IMR-90 (cell line): ENCODE measurements at regions not wholly inside any gene's neighbourhood (a gene's known extent, or its start where the extent isn't known, plus 50 kb on each side); places are given as distances from the start of the nearest gene placed in this dataset.

Experiments
- ATAC-seq: fragments of 200-7000 bp; cut with Tn5 transposase; 2 replicates; pipeline ENCODE4 v1.9.1; 2020; ENCODE audit warnings: low read depth, mild to moderate bottlenecking, moderate library complexity
- BruUV-seq: library from RNA; stranded (reverse); fragments of 400-500 nt; replicated peaks from 2 replicates; lab custom pipeline; 2021; lab: Mats Ljungman, UMichigan
- CTCF ChIA-PET: fragments of 300-600 bp; formaldehyde crosslinking; extraction: SDS; loops from one replicate; lab custom pipeline; 2021; ENCODE audit warnings: antibody characterized with exemption; lab: Yijun Ruan, JAX
- POLR2A ChIA-PET: fragments of 300-600 bp; sonication (Branson Sonifier 250); formaldehyde crosslinking; loops from one replicate; lab custom pipeline; 2022; ENCODE audit warnings: antibody characterized with exemption; ENCODE audit not compliant: unreplicated experiment; lab: Charles Lee
- DNase-seq: peaks from one replicate; pipeline ENCODE4 v3.0.0; 2013
- H2AFZ ChIP-seq: replicated peaks from 2 replicates; pipeline ENCODE3; 2013; ENCODE audit warnings: low read length, mild to moderate bottlenecking; ENCODE audit not compliant: poor library complexity
- H2AK5ac ChIP-seq: 2 replicates; pipeline ENCODE4 v1.6.1; 2013; ENCODE audit warnings: low read depth, low read length, inconsistent platforms
- H2AK9ac ChIP-seq: replicated peaks from 2 replicates; pipeline ENCODE3; 2013; ENCODE audit warnings: mild to moderate bottlenecking, low read depth, low read length, moderate library complexity; ENCODE audit not compliant: poor library complexity
- H2BK120ac ChIP-seq: 2 replicates; pipeline ENCODE4 v1.6.1; 2013; ENCODE audit warnings: low read depth, low read length, inconsistent platforms
- H2BK15ac ChIP-seq: 3 replicates; pipeline ENCODE4 v1.6.1; 2013; ENCODE audit warnings: low read depth, low read length, inconsistent platforms
- H2BK20ac ChIP-seq: 2 replicates; pipeline ENCODE4 v1.6.1; 2013; ENCODE audit warnings: low read depth, mild to moderate bottlenecking, inconsistent platforms, low read length, moderate library complexity
- H2BK5ac ChIP-seq: 2 replicates; pipeline ENCODE4 v1.6.1; 2013; ENCODE audit warnings: mild to moderate bottlenecking, low read depth, low read length, inconsistent platforms; ENCODE audit not compliant: poor library complexity, severe bottlenecking
- H3K14ac ChIP-seq: replicated peaks from 2 replicates; pipeline ENCODE4 v1.6.1; 2013; ENCODE audit warnings: low read depth, low read length, inconsistent platforms
- H3K18ac ChIP-seq: 2 replicates; pipeline ENCODE4 v1.6.1; 2013; ENCODE audit warnings: low read depth, low read length, control low read depth
- H3K23ac ChIP-seq: 2 replicates; pipeline ENCODE4 v1.6.1; 2013; ENCODE audit warnings: low read depth, low read length, inconsistent platforms
- H3K27ac ChIP-seq: 2 replicates; pipeline ENCODE4 v1.5.1; 2013; ENCODE audit warnings: mild to moderate bottlenecking, control low read depth, low read length; ENCODE audit not compliant: insufficient read depth
- H3K27me3 ChIP-seq: 2 replicates; pipeline ENCODE4 v1.6.1; 2013; ENCODE audit warnings: low read length; ENCODE audit not compliant: control insufficient read depth, insufficient read depth
- H3K36me3 ChIP-seq: 2 replicates; pipeline ENCODE4 v1.6.1; 2013; ENCODE audit warnings: low read length, mixed read lengths; ENCODE audit not compliant: control insufficient read depth, insufficient read depth
- H3K4ac ChIP-seq: 2 replicates; pipeline ENCODE4 v1.6.1; 2013; ENCODE audit warnings: low read depth, low read length, inconsistent platforms
- H3K4me1 ChIP-seq: 2 replicates; pipeline ENCODE4 v1.6.1; 2013; ENCODE audit warnings: low read length, mixed read lengths; ENCODE audit not compliant: control insufficient read depth, insufficient read depth
- H3K4me2 ChIP-seq: 2 replicates; pipeline ENCODE4 v1.6.1; 2013; ENCODE audit warnings: low read depth, mild to moderate bottlenecking, control low read depth, low read length, moderate library complexity
- H3K4me3 ChIP-seq: 2 replicates; pipeline ENCODE4 v1.5.1; 2013; ENCODE audit warnings: low read depth, mild to moderate bottlenecking, control low read depth, low read length, moderate library complexity; ENCODE audit not compliant: insufficient read depth
- H3K56ac ChIP-seq: 2 replicates; pipeline ENCODE4 v1.6.1; 2013; ENCODE audit warnings: low read length, inconsistent platforms; ENCODE audit not compliant: insufficient read depth; ENCODE audit errors: extremely low read depth
- H3K79me1 ChIP-seq, 2 experiments: 2 replicates each; pipeline ENCODE4 v1.6.1; 2013; ENCODE audit warnings: low read length in 2 of 2, inconsistent platforms in 1 of 2, low read depth in 1 of 2
- H3K9ac ChIP-seq: 2 replicates; pipeline ENCODE4 v1.6.1; 2013; ENCODE audit warnings: low read depth, low read length, control low read depth
- H3K9me1 ChIP-seq: 2 replicates; pipeline ENCODE4 v1.6.1; 2013; ENCODE audit warnings: low read length, inconsistent platforms; ENCODE audit not compliant: insufficient read depth
- H3K9me3 ChIP-seq: 2 replicates; pipeline ENCODE4 v1.6.1; 2013; ENCODE audit warnings: low read length; ENCODE audit not compliant: control insufficient read depth, insufficient read depth
- H4K20me1 ChIP-seq: 2 replicates; pipeline ENCODE4 v1.6.1; 2013; ENCODE audit warnings: low read length, inconsistent platforms; ENCODE audit not compliant: insufficient read depth
- H4K5ac ChIP-seq: 2 replicates; pipeline ENCODE4 v1.6.1; 2013; ENCODE audit warnings: mild to moderate bottlenecking, low read depth, low read length, control low read depth
- H4K8ac ChIP-seq, 2 experiments: 2 replicates each; pipeline ENCODE4 v1.6.1; 2013; ENCODE audit warnings: low read depth in 2 of 2, low read length in 2 of 2, control low read depth in 1 of 2, inconsistent platforms in 1 of 2
- H4K91ac ChIP-seq: 2 replicates; pipeline ENCODE4 v1.6.1; 2013; ENCODE audit warnings: low read depth, low read length, inconsistent platforms; ENCODE audit not compliant: insufficient read depth
- BHLHE40 ChIP-seq: fragments of 150-350 bp; IDR thresholded peaks from 2 replicates; pipeline ENCODE4 v1.6.1; 2016; ENCODE audit warnings: mild to moderate bottlenecking, low read depth, low read length
- CHD1 ChIP-seq: IDR thresholded peaks from 2 replicates; pipeline ENCODE4 v1.6.1; 2012; ENCODE audit warnings: low read depth, low read length, improper control_type of control experiment
- CTCF ChIP-seq: conservative IDR thresholded peaks from 2 replicates; pipeline ENCODE4 v1.5.1; 2012; ENCODE audit warnings: mild to moderate bottlenecking, low read depth, low read length, improper control_type of control experiment
- FOS ChIP-seq: fragments of 150-350 bp; IDR thresholded peaks from 2 replicates; pipeline ENCODE4 v1.6.1; 2016; ENCODE audit warnings: low read depth, low read length
- MAFK ChIP-seq: IDR thresholded peaks from 2 replicates; pipeline ENCODE4 v1.6.1; 2012; ENCODE audit warnings: low read depth, low read length, improper control_type of control experiment
- MAZ ChIP-seq: IDR thresholded peaks from 2 replicates; pipeline ENCODE4 v1.6.1; 2012; ENCODE audit warnings: low read depth, mild to moderate bottlenecking, low read length, improper control_type of control experiment, moderate library complexity, borderline replicate concordance
- MXI1 ChIP-seq: IDR thresholded peaks from 2 replicates; pipeline ENCODE4 v1.6.1; 2012; ENCODE audit warnings: low read depth, mild to moderate bottlenecking, low read length, moderate library complexity, borderline replicate concordance
- NFE2L2 ChIP-seq: fragments of 150-350 bp; IDR thresholded peaks from 2 replicates; pipeline ENCODE4 v1.6.1; 2016; ENCODE audit warnings: low read depth, mild to moderate bottlenecking, low read length
- POLR2A ChIP-seq: IDR thresholded peaks from 2 replicates; pipeline ENCODE4 v1.6.1; 2012; ENCODE audit warnings: mild to moderate bottlenecking, low read depth, low read length
- RAD21 ChIP-seq: IDR thresholded peaks from 2 replicates; pipeline ENCODE4 v1.6.1; 2012; ENCODE audit warnings: low read length, improper control_type of control experiment
- RCOR1 ChIP-seq: IDR thresholded peaks from 2 replicates; pipeline ENCODE4 v1.6.1; 2012; ENCODE audit warnings: mild to moderate bottlenecking, low read length, improper control_type of control experiment; ENCODE audit not compliant: insufficient replicate concordance
- RFX5 ChIP-seq: IDR thresholded peaks from 2 replicates; pipeline ENCODE4 v1.8.0; 2012; ENCODE audit warnings: low read depth, mild to moderate bottlenecking, low read length, moderate library complexity
- SMC3 ChIP-seq: fragments of 150-350 bp; IDR thresholded peaks from 2 replicates; pipeline ENCODE4 v1.6.1; 2016; ENCODE audit warnings: low read depth, mild to moderate bottlenecking, antibody characterized with exemption, low read length, moderate library complexity
- WGBS, 2 experiments: methylation state at CpG; one replicate each; pipeline versions ENCODE4 v1.1.5 to v1.1.7; 2013; ENCODE audit warnings: missing lambda C conversion rate in 2 of 2; ENCODE audit not compliant: insufficient read length in 1 of 2; ENCODE audit errors: extremely low coverage in 2 of 2; 5-methylcytosine and 5-hydroxymethylcytosine counted together
- dilution Hi-C: fragments of 300-500 bp; cut with HindIII; formaldehyde crosslinking; loops from one replicate; pipeline ENCODE4 v1.14.3; 2018; ENCODE audit warnings: low sequenced_read_pairs; ENCODE audit not compliant: unreplicated experiment
- in situ Hi-C: fragments of 300-500 bp; cut with MboI; formaldehyde crosslinking; loops from 3 replicates; pipeline ENCODE4 v1.14.3; 2019; ENCODE audit warnings: low sequenced_read_pairs, inconsistent platforms, mixed read lengths
- intact Hi-C: fragments of 100-400 bp; cut with micrococcal nuclease; formaldehyde crosslinking; loops from 2 replicates; pipeline ENCODE4 v1.10.0; 2022

DNA sequence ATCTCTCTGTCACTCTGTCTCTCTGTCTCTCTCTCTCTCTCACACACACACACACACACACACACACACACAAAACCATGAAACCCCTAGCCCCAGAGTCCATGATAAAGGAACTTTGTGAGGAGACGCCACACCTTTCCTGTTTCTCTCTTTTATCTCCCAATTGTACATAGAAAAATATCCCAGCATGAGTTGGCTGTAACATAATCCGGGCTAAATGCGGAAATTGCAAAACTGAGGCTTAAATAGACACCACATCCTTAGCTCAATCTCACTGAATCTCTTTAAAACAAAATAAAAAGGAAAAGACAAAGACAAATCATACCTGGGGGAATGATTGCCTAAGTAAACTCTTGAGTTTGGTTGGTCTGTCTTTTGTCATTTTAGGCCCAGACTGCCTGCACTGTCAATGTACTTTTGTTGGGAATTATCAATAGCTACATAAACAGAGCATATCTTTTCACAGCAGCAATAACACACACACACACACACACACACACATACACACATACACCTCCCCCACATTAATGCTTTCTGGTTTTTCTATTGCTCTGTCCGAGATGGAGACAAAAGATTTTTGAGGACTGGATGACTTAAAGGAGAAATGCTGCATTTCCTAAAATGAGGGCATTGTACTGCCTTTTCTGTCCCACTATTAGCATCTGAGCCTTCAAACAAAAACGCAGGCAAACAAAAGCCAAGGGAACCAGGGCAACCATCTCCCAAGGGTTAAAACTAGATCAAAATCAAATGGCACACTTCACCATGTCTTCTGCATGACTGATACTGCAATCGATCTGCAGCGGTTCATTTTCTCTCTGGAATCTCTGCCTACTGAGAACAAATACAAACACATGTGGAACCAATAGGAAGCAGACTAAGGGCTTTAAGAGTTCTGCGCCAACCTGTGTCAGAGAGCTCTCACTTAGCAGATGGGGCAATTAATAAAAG is 321.5 kb downstream of the NFIB start (continued):
- TF ChIP-seq RAD21: no peak

DNA sequence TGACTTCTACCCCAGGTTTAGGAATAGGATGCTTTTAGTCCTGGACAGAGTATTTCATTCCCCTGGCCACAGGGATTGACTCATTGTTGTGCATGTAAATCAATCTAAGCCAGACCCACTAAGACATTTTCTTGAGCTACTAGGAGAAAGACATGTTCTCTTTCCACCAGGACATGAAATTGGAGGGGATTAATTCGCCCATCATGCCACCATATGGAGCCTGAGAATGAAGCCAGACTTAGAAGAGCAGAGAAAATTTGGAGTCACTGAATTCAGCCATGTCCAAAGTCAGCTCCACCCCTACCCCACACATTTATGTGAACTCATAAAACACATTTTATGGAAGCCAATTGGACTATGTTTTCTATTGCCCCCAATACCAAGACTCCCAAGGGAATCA is 322.5 kb downstream of the NFIB start:
- Histone ChIP-seq H4K8ac (no peak overlapping the region), H3K36me3 (no peaks in the 10 kb centered on the region), H2BK15ac (no peak overlapping the region), H3K9ac (no peak overlapping the region), H3K4me1 (no peaks in the 10 kb centered on the region), H2BK20ac (no peak overlapping the region), H2BK120ac (no peak overlapping the region), H4K20me1 (no peaks in the 10 kb centered on the region), H3K4me3 (no peak overlapping the region), H3K4me2 (no peak overlapping the region), H2AK9ac (no peak overlapping the region), H3K9me3 (no peaks in the 10 kb centered on the region; the same call in 1 of the 2 replicates), H2AFZ (no peak overlapping the region), H3K18ac (no peak overlapping the region), H3K9me1 (no peaks in the 10 kb centered on the region), H3K14ac (no peak overlapping the region), H3K79me1 (no peaks in the 10 kb centered on the region), H3K27ac (no peak overlapping the region), H3K56ac (no peak overlapping the region), H4K91ac (no peak overlapping the region), H2AK5ac (no peak overlapping the region), H3K23ac (no peak overlapping the region), H3K4ac (no peak overlapping the region), H3K27me3 (no peaks in the 10 kb centered on the region), H4K5ac (no peak overlapping the region), H2BK5ac (no peak overlapping the region)
- dilution Hi-C loops (no loop called here), in situ Hi-C loops (no loop called here), intact Hi-C loops (no loop called here)
- ChIA-PET CTCF (no interaction called here), POLR2A (no interaction called here)
- BruUV-seq: no TSS peak
- WGBS, 2 experiments: no CpG with 5 or more reads among the region's 1 CpG
- ATAC-seq (no peak), DNase-seq (no peak)
- TF ChIP-seq SMC3: no peak
- TF ChIP-seq MXI1: no peak
- no peak for TF ChIP-seq MAZ
- no peak for TF ChIP-seq RCOR1
- no peak for TF ChIP-seq FOS
- TF ChIP-seq POLR2A: no peak
- no peak for TF ChIP-seq MAFK
- no peak for TF ChIP-seq BHLHE40
- TF ChIP-seq CTCF: no peak
- TF ChIP-seq RFX5: no peak
- TF ChIP-seq NFE2L2: no peak
- TF ChIP-seq CHD1: no peak
- TF ChIP-seq RAD21: no peak
